CD4-positive, alpha-beta T cell treated with Interleukin-21 for 1 hour (primary cell): ENCODE measurements at regions not wholly inside any gene's neighbourhood (a gene's known extent, or its start where the extent isn't known, plus 50 kb on each side); places are given as distances from the start of the nearest gene placed in this dataset.
"Not testable (repeated sequence)": the region's sequence is repeated elsewhere in the genome, so short reads cannot be mapped to it uniquely, and the experiment has no call there.

Source experiments
- DNase-seq: peaks from one replicate; pipeline ENCODE4 v3.0.0-alpha.2; 2020

DNA sequence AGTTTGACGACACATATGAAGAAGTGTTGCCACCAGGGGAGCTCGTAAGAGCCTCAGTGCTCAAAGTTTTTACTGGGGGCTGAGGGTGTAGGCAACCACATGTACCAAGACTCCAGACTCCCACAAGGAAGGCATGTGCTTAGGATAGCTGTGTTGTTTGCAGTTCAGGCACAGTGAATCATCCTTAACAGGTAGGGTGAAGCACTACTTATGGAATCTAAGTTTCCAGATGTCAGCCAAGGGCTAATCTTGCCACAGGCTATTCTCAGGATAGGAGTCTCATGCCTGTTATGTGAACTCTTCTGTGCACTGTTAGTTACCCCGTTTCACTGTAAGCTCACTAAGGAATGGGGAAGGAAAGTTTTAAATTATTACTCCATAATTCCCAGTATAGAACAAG, 202.6 kb downstream of the TMA16 start:
- DNase-seq: no peak

DNA sequence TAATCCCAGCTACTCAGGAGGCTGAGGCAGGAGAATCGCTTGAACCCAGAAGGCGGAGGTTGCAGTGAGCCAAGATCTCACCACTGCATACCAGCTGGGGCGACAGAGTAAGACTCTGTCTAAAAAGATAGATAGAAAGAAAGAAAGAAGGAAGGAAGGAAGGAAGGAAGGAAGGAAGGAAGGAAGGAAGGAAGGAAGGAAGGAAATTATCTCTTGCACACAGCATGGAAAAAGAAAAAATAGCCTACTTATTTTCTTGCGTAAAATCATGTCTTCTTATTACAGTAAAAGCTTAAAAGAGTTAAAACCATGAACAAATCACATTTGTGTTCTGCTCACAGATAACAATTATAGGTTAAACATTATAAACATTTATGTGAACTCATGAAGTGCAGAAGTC, 205.9 kb downstream of the TMA16 start:
- not testable (repeated sequence) for DNase-seq

DNA sequence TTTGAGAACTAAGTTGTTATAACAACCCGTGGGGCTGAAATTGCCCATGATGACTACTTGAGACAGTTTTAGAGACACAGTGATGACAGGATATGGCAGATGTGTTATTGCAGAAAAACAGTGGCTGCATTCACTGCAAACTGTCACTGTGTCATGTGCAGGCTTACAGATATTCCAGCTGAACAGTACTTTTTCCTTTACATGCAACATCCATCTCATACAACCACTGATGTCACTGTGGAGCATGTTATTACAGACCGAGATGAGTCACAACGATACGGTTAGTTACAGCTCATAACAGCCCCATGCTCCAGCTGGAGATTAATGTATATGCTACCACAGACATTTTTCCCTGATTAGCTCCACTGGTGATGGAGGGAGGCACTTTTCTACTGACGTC, 207.4 kb downstream of the TMA16 start:
- no peak for DNase-seq

DNA sequence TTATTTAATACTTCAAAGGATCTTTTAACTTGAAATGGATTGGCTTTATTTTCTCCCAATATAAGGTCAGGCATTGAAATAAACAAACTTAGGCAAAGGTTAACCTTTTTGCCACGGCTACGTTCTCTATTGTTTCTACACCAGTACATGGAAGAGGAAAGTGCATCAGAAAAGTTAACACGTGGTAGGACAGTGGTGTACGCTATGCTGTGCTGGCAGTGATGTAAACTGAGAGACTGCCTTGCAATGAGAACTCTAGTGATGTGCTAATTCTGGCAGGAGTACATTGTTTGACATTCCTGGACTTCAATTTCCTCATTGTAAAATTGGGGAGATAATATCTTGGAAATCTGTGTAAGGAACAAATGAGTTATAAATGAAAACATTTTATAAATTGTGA, 208.2 kb downstream of the TMA16 start:
- DNase-seq: no peak

DNA sequence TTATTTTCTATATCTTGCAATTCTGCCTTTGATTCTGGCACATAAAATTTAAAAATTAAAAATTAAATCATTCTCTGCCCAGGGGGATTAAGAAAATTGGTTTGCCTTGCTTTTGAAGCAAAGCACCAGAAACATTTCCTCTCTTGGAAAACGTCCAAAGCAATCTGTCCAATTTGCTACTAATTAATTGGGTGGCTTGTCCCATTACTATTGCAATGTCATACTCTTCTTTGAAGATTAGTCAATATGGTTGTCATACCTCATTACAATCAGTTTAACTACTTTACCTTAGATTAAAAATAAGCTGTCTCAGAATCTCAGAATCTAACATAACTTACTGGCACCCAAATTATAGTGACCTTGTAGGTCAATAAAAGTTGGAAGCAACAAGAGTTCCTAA, 208.8 kb downstream of the TMA16 start:
- DNase-seq: no peak

DNA sequence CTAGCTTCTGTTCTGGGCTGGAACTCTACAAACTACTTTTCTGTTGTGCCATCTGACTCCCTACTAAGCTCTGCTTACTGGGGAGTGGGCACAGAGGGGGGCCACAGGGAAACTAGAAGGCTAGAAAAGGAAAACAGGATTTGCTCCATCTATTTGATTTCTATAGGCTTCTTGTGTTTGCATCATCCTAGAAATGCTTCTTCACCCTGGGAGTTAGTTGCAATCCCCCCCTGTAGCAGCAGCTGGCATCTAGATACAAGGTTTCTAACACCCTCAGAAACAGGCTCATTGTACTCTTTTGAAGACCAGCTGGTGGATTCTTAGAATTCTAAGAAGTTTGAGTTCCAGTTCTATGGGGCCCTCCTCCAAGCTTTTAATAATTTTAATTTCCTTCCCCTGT, 213.4 kb downstream of the TMA16 start:
- DNase-seq: no peak

DNA sequence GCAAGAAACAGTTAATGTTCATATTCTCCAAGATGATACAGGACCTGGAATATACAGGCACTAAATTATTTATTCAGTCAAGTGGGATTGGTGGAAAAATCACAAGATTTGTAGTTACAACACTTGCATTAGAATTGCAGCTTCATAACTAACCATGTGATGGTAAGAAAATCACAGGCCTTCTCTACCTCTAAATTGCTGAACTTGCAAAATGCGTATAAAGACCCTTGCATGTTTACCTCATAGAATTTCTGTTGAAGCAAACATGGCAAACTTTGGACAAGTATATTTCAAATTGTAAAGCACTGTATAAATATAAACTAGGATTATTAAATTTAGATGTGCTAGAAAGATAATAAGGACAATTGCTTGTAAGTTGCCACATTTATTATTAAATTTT, 215.1 kb downstream of the TMA16 start:
- DNase-seq: no peak

DNA sequence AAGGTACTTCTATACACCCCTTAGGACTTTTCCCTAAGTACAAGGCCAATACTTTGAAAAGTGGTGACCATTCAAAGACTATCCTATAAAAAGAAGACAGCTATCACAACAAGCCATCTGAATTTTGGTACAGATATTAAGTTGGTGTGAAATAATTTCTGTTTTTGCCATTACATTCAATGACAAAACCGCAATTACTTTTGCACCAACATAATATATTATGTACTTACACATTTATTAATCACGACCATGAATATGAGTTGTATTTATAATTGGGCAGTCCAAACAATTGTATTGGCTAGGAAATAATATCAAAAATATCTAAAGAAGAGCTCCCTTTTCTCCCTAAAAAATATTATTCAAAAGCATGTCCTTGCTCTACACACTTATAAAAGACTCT, 215.7 kb downstream of the TMA16 start:
- DNase-seq: no peak

DNA sequence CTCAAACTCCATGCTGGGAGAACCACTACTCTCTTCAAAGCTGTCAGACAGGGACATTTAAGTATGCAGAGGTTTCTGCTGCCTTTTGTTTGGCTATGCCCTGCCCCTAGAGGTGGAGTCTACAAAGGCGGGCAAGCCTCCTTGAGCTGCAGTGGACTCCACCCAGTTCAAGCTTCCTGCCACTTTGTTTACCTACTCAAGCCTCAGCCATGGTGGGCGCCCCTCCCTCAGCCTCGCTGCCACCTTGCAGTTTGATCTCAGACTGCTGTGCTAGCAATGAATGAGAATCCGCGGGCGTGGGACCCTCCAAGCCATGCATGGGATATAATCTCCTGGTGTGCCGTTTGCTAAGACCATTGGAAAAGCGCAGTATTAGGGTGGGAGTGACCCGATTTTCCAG, 230.0 kb downstream of the TMA16 start:
- not testable (repeated sequence) for DNase-seq

DNA sequence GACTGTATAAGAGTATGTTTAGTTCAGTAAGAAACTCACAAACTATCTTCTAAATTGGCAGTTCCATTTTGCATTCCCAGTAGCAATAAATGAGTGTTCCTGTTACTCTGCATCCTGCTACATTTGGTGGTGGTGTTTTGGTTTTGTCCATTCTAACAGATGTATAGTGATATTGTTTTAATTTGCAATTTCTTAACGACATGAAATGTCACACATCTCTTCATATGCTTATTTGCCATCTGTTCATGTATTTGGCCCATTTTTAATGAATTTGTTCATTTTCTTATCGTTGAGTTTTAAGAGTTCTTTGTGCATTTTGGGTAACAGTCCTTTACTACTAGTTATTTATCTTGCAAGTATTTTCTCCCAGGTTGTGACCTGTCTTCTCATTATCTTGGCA, 232.2 kb downstream of the TMA16 start:
- DNase-seq: no peak

DNA sequence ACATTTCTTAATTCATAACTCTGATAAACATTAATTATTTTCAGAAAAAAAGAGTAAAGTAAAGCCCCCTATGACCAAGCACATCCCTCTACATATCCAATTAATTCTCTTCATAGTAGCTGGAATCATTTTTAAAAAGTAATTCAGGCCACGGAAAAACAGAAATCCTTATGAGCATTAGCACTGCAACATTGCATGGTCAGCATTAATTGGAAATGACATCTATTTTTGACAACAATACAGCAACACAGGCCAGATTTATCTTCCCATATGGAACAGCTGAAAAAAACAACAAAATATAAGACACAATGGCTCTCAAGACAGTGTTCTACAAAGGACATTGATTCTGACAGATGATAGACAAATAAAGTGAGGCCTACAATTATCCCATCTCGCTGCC, 236.6 kb downstream of the TMA16 start:
- DNase-seq: no peak

DNA sequence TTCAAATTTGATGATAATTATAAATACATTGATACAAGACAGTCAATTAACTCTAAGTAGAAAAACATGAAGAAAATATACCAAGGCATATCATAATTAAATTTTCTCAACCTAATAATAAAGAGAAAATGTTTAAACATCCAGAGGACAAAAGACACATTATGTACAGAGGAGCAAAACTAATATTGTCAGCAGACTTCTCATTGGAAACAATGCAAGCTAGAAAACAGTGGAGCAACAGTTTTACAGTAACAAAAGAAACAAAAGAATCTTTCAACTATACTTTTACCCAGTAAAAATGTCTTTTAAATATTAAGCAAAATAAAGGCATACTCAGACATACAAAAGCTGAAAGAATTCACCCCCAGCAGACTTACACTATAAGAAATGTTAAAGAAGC, 238.0 kb downstream of the TMA16 start:
- no peak for DNase-seq

DNA sequence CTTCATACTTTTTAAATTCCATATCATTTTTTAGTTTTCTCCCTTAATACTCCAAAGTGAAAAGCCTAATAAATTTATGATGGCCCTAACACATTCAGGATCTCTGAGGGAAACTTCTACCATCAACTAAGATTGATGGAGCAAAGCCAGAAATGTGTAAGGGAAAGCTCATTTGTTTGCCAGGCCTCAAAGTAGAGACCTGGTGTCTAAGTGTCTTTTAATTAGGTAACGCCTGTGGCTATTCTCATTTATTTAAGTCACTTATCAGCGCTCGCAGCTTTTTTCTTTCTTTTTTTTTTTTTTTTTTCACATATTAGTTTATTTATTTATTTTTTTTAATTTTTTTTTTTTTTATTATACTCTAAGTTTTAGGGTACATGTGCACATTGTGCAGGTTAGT, 242.4 kb downstream of the TMA16 start:
- DNase-seq: no peak

DNA sequence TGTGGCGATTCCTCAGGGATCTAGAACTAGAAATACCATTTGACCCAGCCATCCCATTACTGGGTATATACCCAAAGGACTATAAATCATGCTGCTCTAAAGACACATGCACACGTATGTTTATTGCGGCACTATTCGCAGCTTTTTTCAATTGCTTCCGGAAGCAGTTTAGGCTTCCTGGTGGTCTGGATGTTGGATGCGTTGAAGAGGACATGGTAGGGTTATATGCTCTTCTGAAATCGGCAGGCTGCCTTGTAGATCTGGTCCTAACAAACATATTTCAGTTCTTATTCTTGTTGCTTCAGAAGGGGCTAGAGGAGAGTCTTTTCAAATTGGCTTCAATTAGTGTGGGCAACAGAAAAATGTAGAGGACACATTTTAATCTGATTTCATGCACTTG, 243.4 kb downstream of the TMA16 start:
- DNase-seq: not testable (repeated sequence)

DNA sequence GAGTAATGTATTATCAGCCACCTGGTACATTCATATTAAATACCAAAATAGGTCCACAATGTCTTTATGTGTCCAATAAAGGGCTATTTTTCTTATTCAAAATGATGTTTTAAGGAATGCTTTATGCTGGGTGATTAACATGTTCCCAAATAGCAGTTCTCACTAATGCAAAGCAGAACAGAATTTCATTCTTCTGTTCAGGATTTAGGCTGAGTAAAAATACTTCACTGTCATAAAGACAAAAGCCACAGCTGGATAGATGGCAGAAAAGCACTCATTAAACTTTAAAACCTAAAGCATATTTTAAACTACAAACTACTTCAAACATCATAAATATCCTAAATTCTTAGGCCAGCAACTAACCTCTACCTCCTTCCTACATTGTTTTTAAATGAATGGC, 244.0 kb downstream of the TMA16 start:
- no peak for DNase-seq

DNA sequence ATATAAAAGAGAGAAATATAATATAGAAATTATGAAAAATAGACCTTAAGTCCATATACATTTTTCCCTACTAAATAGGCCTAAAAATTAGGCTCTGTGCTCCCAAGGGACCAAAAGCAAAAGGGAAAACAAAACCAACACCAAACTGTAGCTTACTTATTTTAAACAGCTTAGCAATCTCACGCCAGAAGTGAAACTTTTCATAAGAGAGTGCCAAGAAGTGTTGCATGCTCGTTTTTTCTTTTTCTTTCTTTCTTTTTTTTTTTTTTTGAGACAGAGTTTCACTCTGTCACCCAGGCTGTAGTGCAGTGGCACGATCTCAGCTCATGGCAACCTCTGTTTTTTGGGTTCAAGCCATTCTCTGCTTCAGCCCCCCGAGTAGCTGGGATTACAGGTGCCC, 250.4 kb downstream of the TMA16 start:
- DNase-seq: no peak

DNA sequence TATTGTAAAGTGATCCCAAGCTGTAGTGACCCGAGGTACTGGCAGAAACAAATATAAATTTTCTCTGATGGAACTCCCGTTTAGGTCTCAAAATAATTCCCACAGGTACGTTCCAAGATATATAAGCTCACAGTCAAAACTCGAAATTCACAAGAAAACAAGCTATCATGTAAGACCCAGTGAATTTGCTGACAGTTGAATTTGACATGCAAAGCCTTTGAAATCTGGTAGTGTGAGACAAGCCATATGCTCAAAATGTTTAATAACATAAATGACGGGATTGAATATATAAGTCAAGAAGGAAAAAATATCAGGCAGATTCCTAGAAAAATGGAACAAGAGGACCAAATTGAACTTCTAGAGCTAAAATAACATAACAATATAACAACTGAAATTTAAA, 252.8 kb downstream of the TMA16 start:
- no peak for DNase-seq

DNA sequence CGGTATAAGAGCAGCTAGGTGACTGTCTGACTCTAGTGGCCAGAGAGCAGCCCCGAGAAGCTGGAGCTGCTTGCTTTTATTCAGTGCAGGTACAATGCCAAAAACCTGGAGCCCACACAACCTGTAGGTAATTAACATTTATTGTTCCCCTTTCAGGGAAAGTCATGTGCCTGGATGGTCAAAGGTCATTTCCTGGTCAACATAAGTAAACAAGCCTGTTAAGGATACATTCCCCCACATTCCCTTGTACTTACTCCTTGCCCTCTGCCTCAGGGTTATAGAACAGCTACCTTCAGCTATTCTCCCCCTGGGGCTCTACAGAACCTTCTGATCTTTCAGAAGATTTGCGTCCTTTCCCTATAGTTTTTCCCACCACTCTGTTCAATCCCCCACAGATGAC, 253.4 kb downstream of the TMA16 start:
- DNase-seq: no peak

DNA sequence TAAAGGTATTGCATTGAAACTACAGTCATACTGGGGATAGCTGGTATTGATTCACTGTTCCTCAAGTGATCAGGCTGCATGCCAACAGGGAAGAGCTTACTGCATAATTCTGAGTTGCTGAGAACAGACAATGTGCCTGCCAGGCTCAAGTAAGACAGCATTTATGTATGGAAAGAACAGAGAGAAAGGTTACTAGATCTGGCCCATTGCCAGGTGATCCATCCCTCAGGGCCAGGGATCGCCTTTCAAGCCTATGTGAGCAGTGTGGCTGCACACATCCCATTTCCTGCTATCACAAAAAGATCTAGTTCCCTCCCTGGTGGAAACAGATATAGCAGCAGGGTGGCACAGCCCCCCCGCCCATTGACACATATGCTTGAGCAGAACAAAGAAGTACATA, 254.0 kb downstream of the TMA16 start:
- no peak for DNase-seq

DNA sequence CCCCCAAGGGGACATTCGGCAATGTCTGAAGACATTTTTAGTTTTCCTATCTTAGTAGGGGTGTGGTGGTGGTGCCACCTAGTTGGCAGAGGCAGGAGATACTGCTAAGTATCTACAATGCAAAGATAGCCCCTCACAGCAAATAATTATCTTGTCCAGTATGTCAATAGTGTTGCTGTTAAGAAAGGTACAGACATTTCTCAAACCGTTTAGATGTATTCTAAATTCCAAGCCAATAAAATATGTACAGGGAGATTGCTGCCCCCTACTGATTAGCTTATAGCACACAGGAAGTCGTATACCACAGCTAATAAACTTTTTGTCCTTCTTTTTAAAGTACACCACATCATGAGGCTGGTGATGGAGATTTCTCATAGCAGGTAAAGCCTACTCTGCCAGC, 260.5 kb downstream of the TMA16 start:
- peak; percentile 47 for DNase-seq

DNA sequence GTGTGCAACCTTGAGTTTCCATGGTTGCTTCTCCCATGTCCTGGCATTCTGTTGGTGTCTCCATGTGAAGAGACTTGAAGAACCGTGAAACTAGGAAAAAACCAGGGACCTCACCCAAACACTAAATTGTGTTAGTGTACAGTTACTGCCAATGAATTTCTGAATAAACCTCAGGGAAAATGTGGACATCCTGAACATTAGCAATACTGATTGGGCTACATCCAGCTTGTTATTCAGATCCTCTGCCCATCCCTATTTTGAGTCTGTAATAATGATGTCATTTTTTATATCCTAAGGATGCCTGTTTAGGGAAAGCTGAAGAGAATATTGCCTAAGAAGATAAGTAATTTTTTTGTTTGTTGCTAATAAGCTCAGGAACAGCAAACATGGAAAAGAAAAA, 262.7 kb downstream of the TMA16 start:
- no peak for DNase-seq

DNA sequence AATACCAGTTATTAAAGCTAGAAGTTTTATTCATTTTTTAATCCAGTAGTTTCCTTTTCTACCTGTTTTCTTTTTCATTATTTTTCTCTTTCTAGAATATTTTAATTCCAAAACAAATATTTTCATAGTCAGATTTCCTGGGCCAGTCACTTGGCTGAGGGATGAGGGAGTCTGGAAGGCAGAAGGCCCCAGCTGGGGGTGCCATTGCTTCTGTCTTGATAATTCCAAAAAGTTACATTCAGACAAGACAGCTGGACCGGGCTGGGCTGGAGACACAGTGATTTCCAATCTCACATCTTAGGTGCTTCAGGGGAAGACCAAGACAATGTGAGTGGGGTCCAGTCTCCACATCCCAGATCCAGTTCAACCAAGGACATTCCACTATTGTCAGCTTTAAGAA, 263.5 kb downstream of the TMA16 start:
- no peak for DNase-seq

DNA sequence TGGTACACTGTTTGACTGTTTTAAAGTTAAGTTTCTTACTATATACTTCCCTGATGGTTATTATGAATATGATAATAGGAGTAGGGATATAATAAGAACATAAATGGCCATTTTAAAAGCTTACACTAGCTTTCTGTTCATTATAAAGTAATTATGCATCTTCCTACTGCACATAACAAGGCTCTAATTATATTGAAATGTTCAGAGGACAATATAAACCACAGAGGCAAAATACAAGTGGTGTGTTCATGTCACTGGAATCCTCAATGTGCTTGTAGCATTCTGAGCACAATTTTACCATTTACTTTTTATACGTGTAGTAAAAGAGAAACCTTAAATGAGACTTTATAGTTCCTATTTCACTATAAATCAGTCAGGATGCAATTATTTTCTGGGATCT, 268.3 kb downstream of the TMA16 start:
- DNase-seq: no peak

DNA sequence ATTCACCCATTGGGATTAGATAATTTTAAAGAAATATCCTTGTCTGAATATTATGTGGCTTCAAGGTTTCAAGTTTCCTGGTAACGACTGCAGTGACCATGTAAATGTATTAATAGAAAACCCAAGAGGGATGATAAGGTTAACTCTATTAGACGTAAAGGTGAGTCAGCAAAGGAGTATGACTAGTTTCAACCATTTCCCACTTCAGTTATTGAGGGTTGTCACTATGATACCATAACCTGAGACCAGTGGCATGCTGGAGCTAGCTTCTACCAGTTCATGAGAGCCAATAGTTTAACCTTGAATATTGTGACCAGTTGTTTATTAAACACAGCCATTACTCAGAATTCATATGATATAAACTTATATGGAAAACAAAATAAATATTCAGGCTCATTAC, 270.1 kb downstream of the TMA16 start:
- DNase-seq: no peak

DNA sequence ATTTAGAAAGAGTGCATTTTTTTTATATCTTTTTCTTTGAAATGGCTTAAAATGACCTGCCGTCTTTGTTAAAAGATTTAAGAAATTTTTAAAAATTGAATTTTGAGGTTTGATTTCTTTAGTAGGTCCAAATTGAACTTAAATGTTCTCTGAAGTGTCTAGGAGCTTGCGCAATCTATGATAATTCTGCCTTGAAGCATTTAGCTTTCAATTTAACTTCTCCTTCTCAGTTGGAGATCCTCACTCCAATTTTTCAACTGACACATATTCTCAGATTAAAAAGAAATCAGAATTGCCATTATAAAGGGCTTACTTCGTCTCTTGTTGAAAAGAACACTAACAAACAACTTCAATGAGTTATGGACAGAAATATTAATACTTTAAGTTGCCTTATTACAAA, 273.5 kb downstream of the TMA16 start:
- DNase-seq: no peak

DNA sequence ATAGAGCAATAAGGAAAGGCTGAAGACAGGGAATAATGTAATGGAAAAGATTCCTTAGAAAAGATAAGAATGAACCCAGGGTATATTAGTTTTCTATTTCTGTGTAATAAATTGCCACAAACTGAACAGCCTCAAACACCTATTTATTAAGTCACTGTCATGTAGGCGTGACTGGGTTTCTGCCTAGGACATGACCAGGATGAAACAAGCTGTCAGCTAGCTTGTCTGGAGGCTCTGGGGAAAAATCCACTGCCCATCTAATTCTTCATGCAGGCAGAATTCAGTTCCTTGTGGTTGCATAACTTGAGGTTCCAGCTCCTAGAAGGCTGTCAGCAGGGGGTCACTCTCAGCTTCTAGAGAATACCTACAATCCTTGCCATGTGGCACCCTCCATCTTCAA, 277.7 kb downstream of the TMA16 start:
- DNase-seq: no peak
